GM18951 (cell line): ENCODE measurements at regions not wholly inside any gene's neighbourhood (a gene's known extent, or its start where the extent isn't known, plus 50 kb on each side); places are given as distances from the start of the nearest gene placed in this dataset.

ENCODE experiments used
- POLR2A ChIP-seq: IDR thresholded peaks from 4 replicates; pipeline ENCODE4 v1.6.1; 2011; ENCODE audit warnings: mild to moderate bottlenecking; ENCODE audit not compliant: insufficient read length, insufficient read depth; ENCODE audit errors: extremely low read depth
- in situ Hi-C: fragments of 300-500 bp; cut with MboI; formaldehyde crosslinking; loops from one replicate; pipeline ENCODE4 v1.12.0; 2022; ENCODE audit warnings: low sequenced_read_pairs, mixed read lengths, inconsistent platforms; ENCODE audit not compliant: unreplicated experiment

DNA sequence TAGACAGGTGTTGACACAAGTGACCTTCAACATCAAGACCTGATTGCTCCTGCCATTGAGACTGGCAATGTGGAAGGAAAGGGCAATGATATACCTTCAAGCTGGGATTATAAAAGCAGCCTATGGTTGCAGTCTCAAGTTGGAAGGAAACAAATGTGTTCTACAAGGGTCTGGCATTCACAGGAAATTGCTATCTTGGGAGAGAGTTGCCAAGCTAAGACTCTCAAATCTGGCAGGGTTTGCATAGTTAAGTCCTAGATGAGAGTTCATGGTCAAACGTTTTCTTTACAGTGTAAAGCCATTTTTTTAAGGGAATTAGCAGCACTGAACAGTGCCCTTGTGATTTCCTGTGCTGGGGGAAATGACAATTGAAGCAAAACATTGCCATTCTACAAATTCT lies 546.9 kb upstream of the CFAP20DC start:
- TF ChIP-seq POLR2A, result no peak
- in situ Hi-C loops, result loop anchor here (25.0 kb wide), 1 partner anchor 266 kb away; no protein-coding TSS in a partner anchor

DNA sequence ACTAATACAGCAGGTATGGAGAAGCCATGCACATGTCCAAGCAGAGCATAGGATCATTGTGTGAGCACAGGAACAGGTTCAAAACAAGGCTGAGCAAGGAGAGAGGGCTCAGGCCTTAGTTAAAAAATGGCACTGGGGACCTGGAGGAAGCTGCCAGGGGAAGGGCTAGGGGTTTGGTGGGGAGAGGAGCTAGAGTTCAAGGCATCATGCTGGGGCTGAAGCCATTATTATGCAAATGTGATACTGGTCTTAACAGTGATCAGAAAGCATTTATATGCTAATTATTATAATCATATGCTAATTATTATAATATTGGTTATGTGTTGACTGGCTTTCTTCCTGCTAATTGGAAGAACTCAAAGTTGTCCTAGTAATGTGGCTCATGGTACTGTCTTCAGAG lies 546.0 kb upstream of the CFAP20DC start:
- in situ Hi-C loops, result loop anchor here (25.0 kb wide), 1 partner anchor 266 kb away; no protein-coding TSS in a partner anchor
- TF ChIP-seq POLR2A, result no peak

DNA sequence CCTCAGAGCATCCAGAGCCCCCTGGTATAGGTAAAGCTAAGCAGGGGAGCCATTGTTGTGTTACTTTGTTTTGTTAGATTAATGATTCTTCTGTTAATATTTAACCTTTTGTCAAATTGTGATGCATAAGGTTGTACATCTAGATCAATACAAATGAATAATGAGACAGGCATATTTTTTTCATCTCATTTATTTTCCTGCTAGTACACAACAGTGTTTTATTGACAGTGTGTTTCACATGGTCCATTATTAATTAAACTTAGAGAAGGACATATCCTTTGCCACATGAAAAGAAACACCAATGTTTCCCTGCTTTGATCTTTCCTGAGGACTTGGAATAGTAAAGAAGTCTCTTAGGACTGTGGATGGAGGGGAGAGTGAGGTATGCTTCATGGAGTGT lies 543.6 kb upstream of the CFAP20DC start:
- no peak for TF ChIP-seq POLR2A
- in situ Hi-C loops, result loop anchor here (25.0 kb wide), 1 partner anchor 269 kb away; no protein-coding TSS in a partner anchor

DNA sequence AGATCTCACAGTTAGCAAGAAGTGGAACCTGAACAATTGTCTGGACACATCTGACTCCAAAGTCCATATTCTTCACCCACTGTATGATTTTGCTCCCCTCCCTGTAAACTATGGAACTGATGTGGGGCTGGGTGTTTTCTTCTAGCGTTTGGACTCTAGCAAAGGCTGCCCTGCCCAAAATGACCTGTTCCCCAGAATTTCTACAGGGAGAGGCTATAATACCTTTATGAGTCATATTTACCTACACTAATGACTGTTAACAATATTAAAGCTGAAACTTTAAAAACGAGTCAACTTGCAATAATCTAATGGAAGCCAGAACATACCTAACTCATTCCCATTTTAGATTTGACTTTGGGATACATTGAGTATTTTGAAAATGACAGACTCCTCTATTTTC lies 531.2 kb upstream of the CFAP20DC start:
- TF ChIP-seq POLR2A, result no peak
- in situ Hi-C loops, result loop anchor here (25.0 kb wide), 1 partner anchor 281 kb away; no protein-coding TSS in a partner anchor

DNA sequence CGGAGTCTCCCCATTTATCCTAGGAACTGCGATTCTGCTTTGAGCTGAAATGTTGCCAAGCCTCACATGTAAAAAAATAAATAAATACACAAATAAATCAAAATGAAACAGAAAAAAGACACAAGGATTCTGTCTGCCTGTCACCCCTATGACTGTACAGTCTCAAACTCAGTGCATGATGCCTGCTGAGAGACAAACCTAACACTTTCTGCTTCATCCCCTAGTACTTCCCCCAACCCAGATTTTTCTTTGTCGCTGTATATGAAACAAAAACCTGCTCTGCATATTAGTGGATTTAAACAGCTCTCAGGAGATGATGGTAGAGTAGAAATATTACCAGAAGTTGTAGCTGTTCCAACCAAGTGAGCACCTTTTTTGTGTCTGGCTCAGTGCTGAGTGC lies 530.7 kb upstream of the CFAP20DC start:
- TF ChIP-seq POLR2A, result no peak
- in situ Hi-C loops, result loop anchor here (25.0 kb wide), 1 partner anchor 282 kb away; no protein-coding TSS in a partner anchor

DNA sequence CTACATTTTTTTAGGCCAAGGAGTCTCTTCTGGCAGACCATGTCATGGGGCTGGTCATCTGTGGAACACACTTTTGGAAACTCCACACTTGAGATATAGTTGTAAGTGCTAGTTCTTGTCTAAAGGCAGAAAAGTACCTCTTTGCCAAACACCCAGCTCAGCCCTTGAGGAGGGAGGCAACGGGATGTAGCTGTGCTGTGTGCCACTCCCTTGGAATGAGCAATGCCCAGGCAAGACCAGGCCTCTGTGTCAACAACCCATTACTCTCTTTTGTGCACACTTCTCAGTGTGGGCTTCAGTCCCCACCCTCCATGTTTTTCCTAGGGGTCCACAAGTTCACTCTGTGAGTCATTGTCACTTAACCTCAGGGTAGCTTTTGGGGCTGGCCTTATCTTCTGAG lies 528.3 kb upstream of the CFAP20DC start:
- TF ChIP-seq POLR2A, result no peak

DNA sequence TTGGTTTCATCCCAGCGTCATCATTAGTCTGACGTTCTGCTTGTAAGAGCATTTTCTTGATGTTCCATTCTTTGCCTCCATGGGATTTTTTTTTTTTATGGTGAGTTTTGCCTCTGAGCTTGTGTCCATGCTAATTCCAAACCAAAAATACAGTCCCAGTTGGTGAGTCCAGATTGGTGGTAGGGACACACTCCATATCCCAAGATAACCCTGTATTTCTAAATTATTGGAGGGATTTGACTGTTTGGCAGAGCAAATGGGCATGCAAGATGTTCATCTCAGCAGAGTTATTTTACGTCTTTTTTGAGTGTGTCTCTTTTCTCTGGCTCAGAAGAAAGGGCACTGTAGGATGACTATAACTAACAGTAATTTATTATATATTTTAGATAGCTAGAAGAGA lies 526.8 kb upstream of the CFAP20DC start:
- in situ Hi-C loops, result loop anchor here (25.0 kb wide), 1 partner anchor 286 kb away; no protein-coding TSS in a partner anchor
- no peak for TF ChIP-seq POLR2A

More for the DNA sequence above, 528.3 kb upstream of the CFAP20DC start:
- in situ Hi-C loops, result loop anchor here (25.0 kb wide), 1 partner anchor 284 kb away; no protein-coding TSS in a partner anchor

DNA sequence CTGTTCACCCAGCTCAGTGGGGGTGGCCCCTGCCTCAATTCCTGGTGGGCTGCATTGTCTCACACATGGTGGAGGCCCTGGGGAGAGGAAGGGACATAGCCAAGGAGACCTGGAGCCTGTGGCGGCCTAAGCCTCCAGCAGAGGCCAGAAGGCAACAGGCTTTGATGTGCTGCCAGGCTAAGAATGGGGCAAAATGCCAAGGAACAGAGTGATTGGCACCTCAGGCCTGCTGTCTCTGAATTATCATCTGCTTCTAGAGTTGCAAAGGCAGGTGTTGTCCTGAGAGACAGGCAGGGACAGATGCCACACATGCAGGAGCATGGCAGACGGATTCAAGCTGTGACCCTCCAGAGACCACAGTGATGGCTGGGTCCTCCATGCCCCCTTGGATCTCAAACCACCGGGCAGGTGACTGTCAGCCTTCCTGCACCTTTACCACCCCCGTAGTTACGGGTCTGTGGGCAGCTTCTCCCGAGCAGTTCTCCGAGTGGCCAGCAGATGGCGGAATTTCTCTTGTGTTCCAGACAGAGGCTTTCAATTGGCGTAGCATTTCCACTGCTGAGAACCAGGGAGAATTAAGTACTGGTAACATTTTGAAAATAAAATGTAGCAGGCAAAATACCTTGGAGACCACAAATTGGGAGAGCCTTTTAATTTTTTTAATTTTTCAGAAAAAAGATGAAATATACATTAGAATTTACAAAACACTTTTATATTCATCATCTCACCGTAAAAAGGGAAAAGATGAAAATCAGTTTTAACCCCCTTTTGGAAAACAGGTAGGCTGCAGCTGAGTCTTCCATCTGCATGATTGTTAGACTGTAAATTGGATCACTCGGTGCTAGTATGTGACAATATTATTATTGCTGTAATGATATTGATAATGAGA lies 525.5 kb upstream of the CFAP20DC start:
- in situ Hi-C loops, result loop anchor here (25.0 kb wide), 1 partner anchor 287 kb away; no protein-coding TSS in a partner anchor

DNA sequence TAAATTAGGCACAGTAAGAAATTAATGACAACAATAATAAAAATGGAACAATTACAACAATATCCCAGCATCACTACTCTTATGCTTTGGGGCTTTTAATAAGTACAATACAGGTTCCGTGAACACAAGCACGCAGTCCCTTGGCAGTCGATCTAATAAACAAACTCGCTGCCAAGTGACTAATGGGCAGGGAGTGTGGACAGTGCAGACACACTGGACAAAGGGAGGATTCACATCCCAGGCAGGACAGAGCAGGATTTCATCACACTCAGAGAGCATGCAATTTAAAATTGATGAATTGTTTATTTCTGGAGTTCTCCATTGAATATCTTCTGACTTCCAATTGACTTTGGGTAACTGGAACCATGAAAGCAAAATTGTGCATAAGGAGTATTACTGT lies 524.1 kb upstream of the CFAP20DC start:
- in situ Hi-C loops, result no loop called here
- no peak for TF ChIP-seq POLR2A

More for the DNA sequence above, 525.5 kb upstream of the CFAP20DC start:
- TF ChIP-seq POLR2A, result no peak

DNA sequence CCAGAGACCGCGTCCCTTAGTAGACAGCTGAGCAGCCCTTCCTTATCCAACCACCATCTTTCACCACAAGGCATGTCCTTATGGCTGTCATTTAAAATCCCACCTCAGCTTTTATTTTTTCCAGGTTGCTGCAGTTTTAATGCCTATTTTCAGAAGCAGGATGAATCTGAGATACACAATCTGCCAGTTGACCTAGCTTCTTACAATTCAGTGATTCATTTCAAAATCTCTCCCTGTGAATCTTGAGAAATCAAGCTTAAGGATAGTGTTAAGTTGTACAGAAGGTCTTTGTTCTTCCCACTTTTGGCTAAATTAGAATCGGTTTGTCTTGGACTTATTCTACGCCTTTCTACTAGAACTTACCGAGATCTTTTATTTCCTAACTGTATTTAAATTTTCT lies 522.3 kb upstream of the CFAP20DC start:
- in situ Hi-C loops, result no loop called here
- no peak for TF ChIP-seq POLR2A

DNA sequence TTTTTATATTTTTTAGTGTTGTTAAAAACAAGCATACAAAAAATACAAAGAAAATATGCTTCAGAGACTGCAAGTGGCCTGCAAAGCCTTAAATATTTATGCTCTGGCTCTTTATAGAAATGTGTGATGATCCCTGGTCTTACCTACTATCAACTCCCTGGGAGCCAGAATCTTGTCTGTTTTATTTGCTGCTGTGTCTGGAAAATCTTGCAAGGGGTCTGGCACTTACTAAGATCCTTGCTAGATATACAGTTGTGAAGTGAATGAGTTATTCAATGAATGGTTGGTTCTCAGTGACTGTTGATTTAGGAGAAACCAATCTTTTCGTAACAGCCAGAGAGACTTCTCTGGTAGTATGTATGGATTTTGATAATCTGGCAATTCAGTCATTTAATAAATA lies 521.0 kb upstream of the CFAP20DC start:
- TF ChIP-seq POLR2A, result no peak
- in situ Hi-C loops, result no loop called here

DNA sequence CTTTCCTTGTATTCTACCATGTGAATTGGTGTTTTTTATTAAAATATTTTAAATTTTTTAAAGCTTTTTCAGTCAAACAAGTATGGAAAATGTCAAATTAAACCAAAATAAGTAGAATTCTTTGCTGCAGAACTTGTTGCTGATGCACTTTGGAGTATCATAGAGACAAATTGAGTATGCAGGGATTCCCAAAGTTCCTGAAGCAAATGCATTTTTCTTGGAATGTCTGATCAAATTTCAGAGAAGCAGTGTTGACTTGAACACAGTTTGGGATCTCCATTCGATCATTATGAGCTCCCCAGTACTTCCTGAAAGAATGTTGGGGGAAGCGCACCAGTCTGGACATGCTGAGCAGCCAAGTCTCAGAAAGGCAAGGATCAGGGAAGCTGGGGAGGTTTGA lies 517.8 kb upstream of the CFAP20DC start:
- in situ Hi-C loops, result no loop called here
- TF ChIP-seq POLR2A, result no peak

DNA sequence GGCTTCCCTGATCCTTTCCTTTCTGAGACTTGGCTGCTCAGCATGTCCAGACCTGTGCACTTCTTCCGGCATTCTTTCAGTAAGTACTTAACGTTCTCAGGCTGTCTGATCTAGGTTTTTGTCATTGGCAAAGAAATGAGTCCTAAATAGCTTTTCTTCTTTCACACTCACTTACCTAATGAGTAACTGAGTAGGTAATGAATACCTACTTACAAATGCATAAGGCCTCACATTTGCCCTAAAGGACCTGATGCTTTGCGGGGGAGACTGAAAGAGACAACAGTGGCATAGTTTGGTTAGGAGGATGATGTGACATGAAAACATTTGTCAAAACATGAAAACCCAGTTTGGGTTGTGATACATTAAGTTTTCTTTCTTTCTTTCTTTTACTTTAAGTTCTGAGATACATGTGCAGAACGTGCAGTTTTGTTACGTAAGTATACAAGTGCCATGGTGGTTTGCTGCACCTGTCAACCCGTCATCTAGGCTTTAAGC lies 516.7 kb upstream of the CFAP20DC start:
- in situ Hi-C loops, result no loop called here
- no peak for TF ChIP-seq POLR2A

DNA sequence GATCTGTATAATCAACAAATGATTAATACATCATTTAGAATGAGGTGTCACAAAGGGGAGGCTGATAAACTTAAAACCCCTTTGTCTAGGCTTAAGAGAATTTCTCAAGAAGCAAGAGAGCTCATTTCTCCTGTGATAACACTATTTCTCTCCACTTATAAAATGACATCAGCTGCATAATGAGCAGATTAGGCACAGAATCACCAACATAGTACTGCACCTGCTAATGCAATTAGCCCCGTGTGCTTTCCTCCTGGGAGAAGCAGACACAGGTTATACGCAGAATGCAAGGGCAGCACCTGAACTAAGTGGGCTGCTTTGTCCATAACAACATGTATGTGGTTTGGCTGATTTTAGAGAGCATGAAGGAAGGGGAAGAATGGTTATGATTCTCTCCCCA lies 515.3 kb upstream of the CFAP20DC start:
- no peak for TF ChIP-seq POLR2A
- in situ Hi-C loops, result no loop called here
